Astrocyte (in vitro differentiated cells and primary cell): ENCODE measurements at regions not wholly inside any gene's neighbourhood (a gene's known extent, or its start where the extent isn't known, plus 50 kb on each side); places are given as distances from the start of the nearest gene placed in this dataset.

Experiments
- DNase-seq: peaks from one replicate; pipeline ENCODE4 v3.0.0-alpha.2; 2010; ENCODE audit warnings: low read depth
- FAIRE-seq: peaks from 2 replicates; lab custom pipeline; 2011; peaks lifted over from hg19 to GRCh38; lab: Jason Lieb, UNC
- H2AFZ ChIP-seq: 2 replicates; pipeline ENCODE4 v1.6.0; 2012; ENCODE audit warnings: low read depth, low read length, inconsistent platforms
- H3K27ac ChIP-seq: 2 replicates; pipeline ENCODE4 v1.5.1; 2011; ENCODE audit warnings: low read depth, low read length, inconsistent platforms
- H3K27me3 ChIP-seq: 2 replicates; pipeline ENCODE4 v1.6.0; 2011; ENCODE audit warnings: low read length, inconsistent platforms; ENCODE audit not compliant: insufficient read depth
- H3K36me3 ChIP-seq: 2 replicates; pipeline ENCODE4 v1.5.1; 2011; ENCODE audit warnings: low read length, inconsistent platforms; ENCODE audit not compliant: insufficient read depth
- H3K4me1 ChIP-seq: 2 replicates; pipeline ENCODE4 v1.5.1; 2011; ENCODE audit warnings: low read length, inconsistent platforms; ENCODE audit not compliant: insufficient read depth
- H3K4me2 ChIP-seq: 2 replicates; pipeline ENCODE4 v1.6.0; 2012; ENCODE audit warnings: low read length, inconsistent platforms
- H3K4me3 ChIP-seq: 2 replicates; pipeline ENCODE4 v1.5.1; 2011; ENCODE audit warnings: low read depth, mild to moderate bottlenecking, low read length, inconsistent platforms; ENCODE audit not compliant: insufficient read depth
- H3K79me2 ChIP-seq: 2 replicates; pipeline ENCODE4 v1.6.0; 2012; ENCODE audit warnings: mild to moderate bottlenecking, low read length, inconsistent platforms; ENCODE audit not compliant: insufficient read depth
- H3K9ac ChIP-seq: 2 replicates; pipeline ENCODE4 v1.6.0; 2012; ENCODE audit warnings: mild to moderate bottlenecking, low read length, inconsistent platforms
- H3K9me3 ChIP-seq: 2 replicates; pipeline ENCODE4 v1.5.1; 2012; ENCODE audit warnings: low read depth, mild to moderate bottlenecking, low read length, inconsistent platforms; ENCODE audit not compliant: insufficient read depth
- H4K20me1 ChIP-seq: 2 replicates; pipeline ENCODE4 v1.6.0; 2012; ENCODE audit warnings: low read length, inconsistent platforms; ENCODE audit not compliant: insufficient read depth
- H3K27ac Mint-ChIP-seq: one replicate; pipeline ENCODE4 v1.8.0; 2021; ENCODE audit warnings: mild to moderate bottlenecking, mixed read lengths; ENCODE audit not compliant: unreplicated experiment
- H3K27me3 Mint-ChIP-seq: one replicate; pipeline ENCODE4 v1.8.0; 2021; ENCODE audit warnings: low read depth, mixed read lengths; ENCODE audit not compliant: unreplicated experiment
- H3K36me3 Mint-ChIP-seq: one replicate; pipeline ENCODE4 v1.8.0; 2021; ENCODE audit warnings: low read depth, mixed read lengths; ENCODE audit not compliant: unreplicated experiment
- H3K4me1 Mint-ChIP-seq: one replicate; pipeline ENCODE4 v1.8.0; 2021; ENCODE audit warnings: low read depth, mixed read lengths; ENCODE audit not compliant: unreplicated experiment
- H3K4me3 Mint-ChIP-seq: one replicate; pipeline ENCODE4 v1.8.0; 2021; ENCODE audit warnings: mild to moderate bottlenecking, moderate library complexity, mixed read lengths; ENCODE audit not compliant: unreplicated experiment
- H3K9me3 Mint-ChIP-seq: one replicate; pipeline ENCODE4 v1.8.0; 2021; ENCODE audit warnings: mild to moderate bottlenecking, mixed read lengths; ENCODE audit not compliant: unreplicated experiment
- CTCF ChIP-seq: IDR thresholded peaks from 2 replicates; pipeline ENCODE4 v1.5.1; 2011; ENCODE audit warnings: low read depth, mild to moderate bottlenecking, inconsistent platforms, low read length, moderate library complexity; ENCODE audit not compliant: insufficient read depth
- EZH2 ChIP-seq: IDR thresholded peaks from 2 replicates; pipeline ENCODE4 v1.6.1; 2012; ENCODE audit warnings: mild to moderate bottlenecking, low read length, inconsistent platforms; ENCODE audit not compliant: insufficient read depth

DNA sequence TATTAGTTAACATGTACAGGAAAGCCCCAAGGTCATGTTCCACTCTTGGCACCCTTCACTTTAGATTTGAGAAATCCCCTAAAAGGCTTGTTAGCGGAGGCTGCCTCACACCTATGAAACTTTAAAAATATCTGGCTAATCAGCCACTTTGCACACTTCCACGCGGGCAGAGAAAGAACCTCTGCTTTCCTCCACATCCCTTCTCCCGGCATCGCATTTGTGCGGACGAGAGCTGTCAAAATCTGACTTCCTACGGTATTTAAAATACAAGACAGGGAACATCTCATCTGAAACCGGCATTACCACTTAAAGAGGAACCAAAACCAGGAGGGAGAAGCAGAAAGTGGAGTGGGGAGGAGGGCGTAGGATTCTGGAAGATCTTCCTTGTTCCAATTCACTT, 422.3 kb downstream of the TMEM114 start:
- TF ChIP-seq CTCF (no peak), EZH2 (no peak)
- Mint-ChIP-seq H3K27me3 (peaks cover 13% of the 10 kb centered on the region), H3K4me3 (no peak overlapping the region), H3K4me1 (no peaks in the 10 kb centered on the region), H3K9me3 (peaks cover 3% of the 10 kb centered on the region), H3K36me3 (no peaks in the 10 kb centered on the region), H3K27ac (no peak overlapping the region)
- H3K4me3 ChIP-seq: no peak overlapping the region
- H3K4me1 ChIP-seq: no peaks in the 10 kb centered on the region
- no peaks in the 10 kb centered on the region for H3K9me3 ChIP-seq
- H4K20me1 ChIP-seq: no peaks in the 10 kb centered on the region
- no peaks in the 10 kb centered on the region for H3K79me2 ChIP-seq
- no peak overlapping the region for H3K9ac ChIP-seq
- H3K27ac ChIP-seq: no peak overlapping the region
- no peaks in the 10 kb centered on the region for H3K36me3 ChIP-seq
- no peak overlapping the region for H3K4me2 ChIP-seq
- FAIRE-seq (no peak), DNase-seq (no peak)
- no peak overlapping the region for H2AFZ ChIP-seq
- no peaks in the 10 kb centered on the region for H3K27me3 ChIP-seq

DNA sequence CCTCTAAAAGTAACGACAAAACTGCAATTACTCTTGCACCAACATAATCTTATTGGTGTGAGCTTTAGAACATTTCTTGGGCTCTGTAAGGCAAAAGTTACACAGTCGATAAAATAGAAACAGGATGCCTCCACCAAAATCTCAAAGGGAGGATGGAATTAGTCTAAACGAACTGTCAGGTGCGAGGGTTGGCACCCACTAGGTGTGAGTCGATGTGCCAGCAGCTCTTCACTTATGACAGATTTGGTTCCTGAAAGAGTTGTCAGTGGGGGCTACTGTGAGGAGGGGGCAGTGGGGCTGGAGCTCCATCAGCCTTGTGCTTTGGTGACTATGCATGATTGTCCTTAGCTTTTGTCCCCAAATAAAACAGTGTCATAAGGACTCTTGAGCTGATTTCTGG, 422.9 kb downstream of the TMEM114 start:
- H3K27me3 Mint-ChIP-seq: peaks cover 17% of the 10 kb centered on the region
- Histone ChIP-seq H2AFZ (no peak overlapping the region), H3K9ac (no peak overlapping the region), H3K9me3 (no peaks in the 10 kb centered on the region), H4K20me1 (no peaks in the 10 kb centered on the region), H3K4me2 (no peak overlapping the region), H3K4me1 (no peaks in the 10 kb centered on the region), H3K27ac (no peak overlapping the region), H3K79me2 (no peaks in the 10 kb centered on the region), H3K4me3 (no peak overlapping the region), H3K27me3 (no peaks in the 10 kb centered on the region), H3K36me3 (no peaks in the 10 kb centered on the region)
- DNase-seq (no peak), FAIRE-seq (no peak)
- H3K27ac Mint-ChIP-seq: no peak overlapping the region
- no peak overlapping the region for H3K4me3 Mint-ChIP-seq
- peaks cover 5% of the 10 kb centered on the region for H3K9me3 Mint-ChIP-seq
- TF ChIP-seq CTCF (no peak), EZH2 (no peak)
- H3K36me3 Mint-ChIP-seq: no peaks in the 10 kb centered on the region
- H3K4me1 Mint-ChIP-seq: no peaks in the 10 kb centered on the region

GRCh38 chr16:8158051-8158450, 432.3 kb downstream of the TMEM114 start:
- Mint-ChIP-seq H3K36me3 (no peaks in the 10 kb centered on the region), H3K27me3 (peaks cover 4% of the 10 kb centered on the region), H3K4me3 (no peak overlapping the region), H3K9me3 (peaks cover 7% of the 10 kb centered on the region), H3K4me1 (no peaks in the 10 kb centered on the region), H3K27ac (no peak overlapping the region)
- TF ChIP-seq EZH2: no peak
- no peak for TF ChIP-seq CTCF
- no peaks in the 10 kb centered on the region for H4K20me1 ChIP-seq
- H3K79me2 ChIP-seq: no peaks in the 10 kb centered on the region
- FAIRE-seq: no peak
- H3K4me2 ChIP-seq: no peak overlapping the region
- H2AFZ ChIP-seq: no peak overlapping the region
- H3K9me3 ChIP-seq: peaks cover 5% of the 10 kb centered on the region
- no peaks in the 10 kb centered on the region for H3K36me3 ChIP-seq
- no peak for DNase-seq
- no peaks in the 10 kb centered on the region for H3K4me1 ChIP-seq
- no peak overlapping the region for H3K4me3 ChIP-seq
- no peak overlapping the region for H3K9ac ChIP-seq
- H3K27ac ChIP-seq: no peak overlapping the region
- H3K27me3 ChIP-seq: no peaks in the 10 kb centered on the region
